ENCODE measurements at regions not wholly inside any gene's neighbourhood (a gene's known extent, or its start where the extent isn't known, plus 50 kb on each side); places are given as distances from the start of the nearest gene placed in this dataset.

DNA sequence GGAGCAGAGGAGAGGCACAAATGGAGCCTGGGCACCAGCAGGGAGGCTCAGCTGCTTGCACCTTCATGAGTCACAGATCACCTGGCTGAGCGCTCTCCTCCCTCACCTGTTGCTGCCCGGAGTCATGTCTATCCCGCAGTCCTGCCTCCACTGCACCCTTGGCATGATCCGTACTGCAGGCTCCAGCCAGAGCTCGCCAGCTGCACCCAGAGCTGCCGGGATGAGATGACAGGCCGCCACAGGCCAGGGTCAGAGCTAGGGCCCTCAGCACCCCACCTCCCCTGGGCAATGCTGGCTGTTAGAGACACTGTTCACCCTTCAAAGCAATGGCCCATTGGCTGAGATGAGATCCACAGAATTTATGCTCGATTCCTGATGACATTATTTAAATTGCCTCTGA lies 702.8 kb downstream of the TBC1D22A start:
- peaks cover 7% of the 10 kb centered on the region for H3K9me3 Mint-ChIP-seq
- POLR2A ChIA-PET, result no interaction called here
- no peaks in the 10 kb centered on the region for H3K36me3 Mint-ChIP-seq (ENCODE audit: low read depth)
- CTCF ChIA-PET, result no interaction called here
- no peak for DNase-seq
- H3K27me3 Mint-ChIP-seq, result peaks cover 8% of the 10 kb centered on the region
- H3K27ac Mint-ChIP-seq, result no peak overlapping the region
- H3K4me1 Mint-ChIP-seq, result no peaks in the 10 kb centered on the region
- H3K4me3 Mint-ChIP-seq, result no peak overlapping the region

DNA sequence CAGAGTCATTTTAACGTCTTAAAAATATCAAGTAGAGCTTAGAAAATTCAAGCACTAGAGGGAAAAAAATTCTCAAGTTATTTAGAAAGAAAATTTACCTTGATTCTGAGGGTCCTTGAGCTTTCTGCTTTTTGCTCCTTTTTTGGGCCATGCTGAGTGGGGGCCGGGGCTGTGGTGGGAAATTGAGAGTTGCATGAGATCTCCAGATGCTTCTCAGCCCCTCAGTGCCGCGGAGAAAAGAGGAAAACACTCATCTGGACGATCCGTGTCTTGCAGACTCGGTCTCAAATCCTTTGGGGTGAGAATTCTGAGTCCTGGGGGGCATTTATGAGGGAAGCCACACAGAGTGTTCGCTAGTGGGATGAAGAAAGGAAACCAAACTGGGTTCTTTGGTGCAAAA lies 700.8 kb downstream of the TBC1D22A start:
- Mint-ChIP-seq H3K27ac (no peak overlapping the region), H3K9me3 (peaks cover 7% of the 10 kb centered on the region), H3K4me3 (no peak overlapping the region), H3K36me3 (ENCODE audit: low read depth) (no peaks in the 10 kb centered on the region), H3K4me1 (no peaks in the 10 kb centered on the region), H3K27me3 (peaks cover 4% of the 10 kb centered on the region)
- POLR2A ChIA-PET, result no interaction called here
- no peak for DNase-seq
- CTCF ChIA-PET, result no interaction called here

DNA sequence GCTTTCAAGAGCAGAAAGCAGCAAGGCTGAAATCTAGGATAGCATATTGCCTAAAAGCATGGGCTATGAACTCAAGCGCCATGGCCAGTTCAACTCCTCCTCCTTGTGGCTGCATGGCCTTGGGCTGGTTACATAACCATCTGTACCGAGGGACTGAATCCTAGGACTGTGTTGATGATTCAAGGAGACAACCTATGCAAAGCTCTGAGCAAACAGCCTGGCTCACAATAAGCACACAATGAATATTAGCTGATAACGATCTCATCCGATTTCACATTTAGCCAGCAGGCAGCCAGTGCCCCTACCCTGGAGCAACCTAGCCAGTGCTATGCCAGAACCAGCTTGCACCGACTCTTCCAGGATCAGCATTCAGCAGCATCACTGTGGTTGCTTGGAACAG lies 698.4 kb downstream of the TBC1D22A start:
- CTCF ChIA-PET, result no interaction called here
- no peaks in the 10 kb centered on the region for H3K27me3 Mint-ChIP-seq
- no peaks in the 10 kb centered on the region for H3K4me1 Mint-ChIP-seq
- no peak for DNase-seq
- no peak overlapping the region for H3K4me3 Mint-ChIP-seq
- no peak overlapping the region for H3K27ac Mint-ChIP-seq
- POLR2A ChIA-PET, result no interaction called here
- H3K9me3 Mint-ChIP-seq, result no peaks in the 10 kb centered on the region
- no peaks in the 10 kb centered on the region for H3K36me3 Mint-ChIP-seq (ENCODE audit: low read depth)

DNA sequence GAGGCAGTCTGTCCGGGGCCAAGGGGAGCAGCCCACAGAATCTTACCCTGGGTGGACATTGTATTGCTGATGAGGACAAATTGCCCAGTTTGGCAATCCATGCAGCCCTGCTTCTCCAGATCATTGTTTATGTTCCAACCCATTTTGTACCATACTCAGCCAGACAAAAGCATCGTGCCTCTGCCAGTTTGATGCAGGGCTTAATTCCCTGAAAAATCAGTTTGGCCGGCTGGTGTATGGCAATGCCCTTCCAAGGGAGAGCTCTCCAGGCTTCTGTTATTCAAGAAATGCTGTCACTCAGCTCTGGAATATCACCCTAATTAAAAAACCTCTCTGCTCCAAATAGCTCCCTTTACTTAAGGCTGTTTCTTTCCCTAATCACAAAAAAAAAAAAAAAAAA lies 697.7 kb downstream of the TBC1D22A start:
- Mint-ChIP-seq H3K36me3 (ENCODE audit: low read depth) (no peaks in the 10 kb centered on the region), H3K4me1 (no peaks in the 10 kb centered on the region), H3K9me3 (no peaks in the 10 kb centered on the region), H3K4me3 (no peak overlapping the region), H3K27ac (no peak overlapping the region), H3K27me3 (no peaks in the 10 kb centered on the region)
- ChIA-PET POLR2A (no interaction called here), CTCF (interaction anchor here (0.7 kb wide), 1 partner anchor 469 kb away, joined by 5 read pairs; no protein-coding TSS in a partner anchor)
- DNase-seq, result no peak

DNA sequence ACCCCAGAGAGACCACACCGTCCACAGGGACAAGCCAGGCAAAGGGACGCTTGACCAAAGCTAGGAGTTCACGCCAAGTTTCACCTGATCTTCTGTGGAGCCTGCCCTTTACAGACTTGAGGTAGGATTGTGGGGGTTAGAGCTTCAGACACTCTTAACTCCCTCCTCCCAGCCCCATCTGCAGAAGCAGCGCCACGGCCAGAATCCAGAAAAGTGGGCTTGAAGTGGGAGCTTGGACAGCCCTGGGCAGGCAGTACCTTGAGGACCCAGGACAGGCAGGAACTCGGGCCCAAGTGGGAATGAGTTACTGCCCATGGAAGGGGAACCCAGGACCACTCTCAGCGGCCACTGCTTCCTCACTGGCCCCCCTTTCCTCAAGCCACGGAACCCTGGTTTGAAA lies 695.9 kb downstream of the TBC1D22A start:
- Mint-ChIP-seq H3K9me3 (peaks cover 5% of the 10 kb centered on the region), H3K4me1 (no peaks in the 10 kb centered on the region), H3K27me3 (no peaks in the 10 kb centered on the region), H3K36me3 (ENCODE audit: low read depth) (no peaks in the 10 kb centered on the region), H3K4me3 (no peak overlapping the region), H3K27ac (no peak overlapping the region)
- CTCF ChIA-PET, result no interaction called here
- POLR2A ChIA-PET, result no interaction called here
- no peak for DNase-seq

DNA sequence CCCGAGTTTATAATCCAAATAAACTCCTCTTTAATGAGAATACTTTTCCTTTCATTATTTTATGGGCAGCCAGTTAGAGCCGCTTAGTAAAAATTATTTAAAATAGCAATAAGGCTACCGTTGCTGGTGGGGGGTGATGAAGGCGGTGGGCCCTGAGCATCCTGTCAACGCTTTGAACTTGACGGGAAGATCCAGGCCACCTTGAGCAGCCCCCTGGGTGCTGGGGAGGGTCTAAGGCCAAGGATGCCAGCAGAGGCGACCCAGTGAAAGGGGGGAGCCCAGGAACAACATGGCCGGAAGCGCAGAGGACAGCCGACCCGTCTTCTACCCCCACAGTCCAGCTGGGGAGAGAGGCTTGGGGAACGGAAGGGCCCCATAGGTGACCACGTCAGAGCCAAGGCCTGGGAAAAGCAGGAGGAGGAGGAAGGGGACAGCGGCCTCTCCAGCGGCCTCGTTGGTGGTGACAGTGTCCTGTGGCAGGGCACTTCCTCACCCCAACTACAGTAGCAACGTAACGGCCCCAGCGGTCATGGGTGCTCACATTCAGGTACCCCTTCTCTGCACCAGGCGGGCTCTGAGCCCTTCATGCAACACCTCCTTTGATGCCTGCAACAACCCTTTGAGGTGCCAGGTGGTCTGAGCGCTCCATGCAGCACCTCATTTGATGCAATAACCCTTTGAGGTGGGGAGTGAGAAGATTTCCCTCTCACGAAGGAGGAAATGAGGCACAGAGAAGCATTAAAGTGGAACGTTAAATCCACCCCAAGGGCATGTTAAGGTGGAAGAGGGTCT lies 695.3 kb downstream of the TBC1D22A start:
- Mint-ChIP-seq H3K4me1 (no peaks in the 10 kb centered on the region), H3K9me3 (peaks cover 11% of the 10 kb centered on the region), H3K27me3 (no peaks in the 10 kb centered on the region), H3K4me3 (no peak overlapping the region), H3K36me3 (ENCODE audit: low read depth) (no peaks in the 10 kb centered on the region), H3K27ac (no peak overlapping the region)
- ChIA-PET POLR2A (no interaction called here), CTCF (no interaction called here)
- no peak for DNase-seq

DNA sequence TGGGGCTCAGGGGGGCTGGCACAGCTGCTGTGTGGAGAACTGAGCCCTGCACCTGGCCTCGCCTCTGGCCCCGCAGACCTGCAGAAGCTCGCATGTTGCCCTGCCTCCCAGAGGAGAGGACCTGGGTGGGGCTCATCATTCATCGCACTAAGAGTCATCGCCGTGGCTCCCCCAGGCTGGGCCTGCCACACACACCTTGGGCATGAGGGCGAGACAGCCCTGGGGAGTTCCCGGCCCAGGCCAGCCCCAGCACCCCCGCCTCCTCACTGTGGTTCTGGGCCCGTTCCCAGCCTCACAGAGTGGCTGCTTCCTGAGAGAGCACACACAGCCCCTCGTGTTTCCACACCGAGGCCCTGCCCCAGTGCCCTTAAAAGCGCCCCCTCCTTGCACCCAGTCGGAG lies 694.6 kb downstream of the TBC1D22A start:
- H3K36me3 Mint-ChIP-seq (ENCODE audit: low read depth), result no peaks in the 10 kb centered on the region
- no peaks in the 10 kb centered on the region for H3K27me3 Mint-ChIP-seq
- H3K4me1 Mint-ChIP-seq, result no peaks in the 10 kb centered on the region
- H3K27ac Mint-ChIP-seq, result no peak overlapping the region
- H3K4me3 Mint-ChIP-seq, result no peak overlapping the region
- ChIA-PET CTCF (no interaction called here), POLR2A (no interaction called here)
- H3K9me3 Mint-ChIP-seq, result peaks cover 14% of the 10 kb centered on the region
- DNase-seq, result no peak

DNA sequence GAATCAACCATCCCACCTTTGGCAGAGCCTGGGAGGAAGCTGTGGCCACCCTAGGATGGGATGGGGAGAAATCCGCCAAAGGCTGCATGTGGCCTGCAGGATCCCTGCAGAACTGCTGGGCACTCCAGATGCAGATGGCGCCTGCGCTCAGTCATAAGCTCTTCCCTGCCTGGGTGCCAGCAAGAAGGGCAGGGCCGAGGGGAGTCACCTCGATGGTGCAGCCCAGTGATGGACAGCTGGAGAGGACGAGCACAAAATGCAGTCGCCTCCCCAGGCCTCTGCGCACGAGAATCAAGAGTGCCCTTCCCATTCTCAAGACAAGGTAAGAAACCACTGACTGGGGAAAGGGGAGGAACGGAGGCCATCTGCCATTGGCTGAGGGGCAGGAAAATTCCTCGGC lies 693.6 kb downstream of the TBC1D22A start:
- POLR2A ChIA-PET, result no interaction called here
- no peaks in the 10 kb centered on the region for H3K4me1 Mint-ChIP-seq

DNA sequence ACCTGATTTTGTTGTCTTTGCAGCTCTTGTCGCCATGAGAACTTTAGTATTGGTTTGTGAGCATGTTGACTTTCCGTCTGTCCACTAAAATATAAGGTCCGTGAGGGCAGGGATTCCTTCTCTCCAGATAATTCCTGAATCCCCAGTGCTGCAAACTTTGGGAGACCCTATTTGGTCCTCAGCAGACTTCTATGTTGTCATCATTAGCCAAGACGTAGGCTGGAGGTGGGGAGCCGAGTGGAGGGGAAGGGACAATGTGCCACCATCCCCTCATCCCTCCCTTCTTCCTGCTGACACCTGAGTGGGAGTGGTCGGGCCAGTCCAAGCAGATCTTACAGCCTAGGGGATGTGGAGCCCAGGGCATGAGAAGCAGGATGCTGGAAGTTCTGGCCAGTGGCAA lies 690.6 kb downstream of the TBC1D22A start:
- ChIA-PET POLR2A (no interaction called here), CTCF (no interaction called here)
- DNase-seq, result no peak
- Mint-ChIP-seq H3K27ac (no peak overlapping the region), H3K4me3 (no peak overlapping the region), H3K36me3 (ENCODE audit: low read depth) (no peaks in the 10 kb centered on the region), H3K9me3 (peaks cover 14% of the 10 kb centered on the region), H3K27me3 (no peaks in the 10 kb centered on the region), H3K4me1 (no peaks in the 10 kb centered on the region)

More for the DNA sequence above, 693.6 kb downstream of the TBC1D22A start:
- DNase-seq, result no peak
- H3K9me3 Mint-ChIP-seq, result peaks cover 14% of the 10 kb centered on the region
- H3K36me3 Mint-ChIP-seq (ENCODE audit: low read depth), result no peaks in the 10 kb centered on the region
- no peaks in the 10 kb centered on the region for H3K27me3 Mint-ChIP-seq
- no peak overlapping the region for H3K27ac Mint-ChIP-seq
- CTCF ChIA-PET, result no interaction called here
- no peak overlapping the region for H3K4me3 Mint-ChIP-seq

DNA sequence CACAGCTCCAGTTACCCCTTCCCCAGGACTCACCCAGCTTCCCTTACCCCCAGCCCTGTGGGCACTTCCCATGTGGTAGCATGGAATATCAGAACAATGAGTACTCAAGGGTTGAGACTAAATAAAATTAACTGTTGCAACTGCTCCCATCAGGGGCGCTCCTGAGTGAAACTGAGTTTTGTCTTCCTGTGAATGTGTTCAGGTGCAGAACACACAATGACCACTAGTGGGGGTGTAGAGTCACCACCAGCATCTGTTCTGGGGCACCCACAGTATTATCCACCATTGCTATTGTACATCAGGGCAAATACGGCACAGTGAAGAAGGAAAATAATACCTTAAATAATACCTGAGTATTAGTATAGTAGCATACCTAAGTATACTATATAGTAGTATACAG lies 689.7 kb downstream of the TBC1D22A start:
- DNase-seq, result no peak
- H3K4me3 Mint-ChIP-seq, result no peak overlapping the region
- ChIA-PET POLR2A (no interaction called here), CTCF (no interaction called here)
- no peaks in the 10 kb centered on the region for H3K27me3 Mint-ChIP-seq
- H3K4me1 Mint-ChIP-seq, result no peaks in the 10 kb centered on the region
- H3K9me3 Mint-ChIP-seq, result peaks cover 14% of the 10 kb centered on the region
- H3K36me3 Mint-ChIP-seq (ENCODE audit: low read depth), result no peaks in the 10 kb centered on the region
- H3K27ac Mint-ChIP-seq, result no peak overlapping the region

DNA sequence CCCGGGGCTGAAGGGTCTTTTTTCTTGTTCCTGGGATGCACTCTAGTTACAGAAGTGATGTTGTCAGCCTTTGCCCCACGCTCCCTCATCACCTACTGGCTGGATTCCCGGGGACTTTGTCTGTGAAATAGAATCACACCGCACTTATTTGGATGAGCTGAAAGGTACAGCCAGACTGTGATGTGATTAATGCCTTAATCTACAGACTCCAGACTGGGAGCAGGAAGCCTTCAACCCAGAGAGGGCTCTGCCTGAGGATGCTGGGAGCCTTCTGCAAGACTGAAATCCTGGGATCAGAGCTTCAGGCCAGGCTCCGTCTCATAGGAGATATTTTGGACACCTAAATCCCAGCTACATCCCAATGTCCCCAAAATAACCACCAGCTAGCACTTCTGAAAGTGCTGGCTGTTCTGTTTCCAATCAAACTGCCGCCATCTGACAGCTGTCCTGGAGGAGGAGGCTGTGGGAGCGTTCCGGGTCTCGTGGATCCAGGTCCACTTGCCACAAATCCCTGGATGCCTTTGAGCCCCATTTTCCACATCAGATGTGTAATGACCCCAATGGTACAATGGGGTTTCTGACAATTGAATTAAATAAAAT lies 688.5 kb downstream of the TBC1D22A start:
- CTCF ChIA-PET, result no interaction called here
- DNase-seq, result no peak
- POLR2A ChIA-PET, result no interaction called here
- Mint-ChIP-seq H3K36me3 (ENCODE audit: low read depth) (no peaks in the 10 kb centered on the region), H3K4me1 (no peaks in the 10 kb centered on the region), H3K9me3 (peaks cover 14% of the 10 kb centered on the region), H3K4me3 (no peak overlapping the region), H3K27me3 (no peaks in the 10 kb centered on the region), H3K27ac (no peak overlapping the region)

DNA sequence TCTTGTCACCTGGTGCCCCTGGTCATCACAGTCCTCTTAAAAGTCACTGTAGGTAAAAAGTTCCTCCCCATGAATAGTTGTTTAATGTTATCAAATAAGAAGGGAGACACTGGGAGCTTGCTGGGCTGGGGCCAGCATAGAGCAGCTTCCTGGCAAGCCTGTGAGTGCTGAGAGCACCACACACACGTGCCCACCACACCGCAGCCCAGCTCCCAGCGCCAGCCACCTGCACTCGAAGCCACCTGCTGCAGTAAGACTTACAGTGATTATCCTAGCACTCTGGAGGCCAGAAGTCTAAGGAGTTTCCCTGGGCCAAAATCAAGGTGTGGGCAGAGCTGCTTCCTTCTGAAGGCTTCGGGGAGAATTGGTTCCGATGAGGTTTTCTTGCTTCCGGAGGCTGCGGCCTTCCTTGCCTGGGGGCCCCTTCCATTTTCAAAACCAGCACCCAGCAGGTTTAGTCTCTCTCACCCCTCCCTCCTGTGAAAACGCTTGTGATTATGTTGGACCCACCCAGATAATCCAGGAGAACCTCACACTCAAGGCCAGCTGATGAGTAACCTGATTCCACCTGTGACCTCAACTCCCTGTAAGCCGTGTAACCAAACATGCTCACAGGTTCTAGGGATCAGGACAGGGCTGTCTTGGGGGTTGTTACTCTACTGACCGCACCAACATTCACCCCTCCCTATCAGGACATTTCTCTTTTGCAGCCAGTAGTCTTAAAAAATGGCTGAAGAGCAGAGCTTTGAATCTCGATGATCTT lies 687.2 kb downstream of the TBC1D22A start:
- Mint-ChIP-seq H3K27ac (no peak overlapping the region), H3K36me3 (ENCODE audit: low read depth) (no peaks in the 10 kb centered on the region), H3K4me3 (no peak overlapping the region), H3K27me3 (no peaks in the 10 kb centered on the region), H3K4me1 (no peaks in the 10 kb centered on the region), H3K9me3 (peaks cover 20% of the 10 kb centered on the region)
- POLR2A ChIA-PET, result no interaction called here
- CTCF ChIA-PET, result no interaction called here
- no peak for DNase-seq

DNA sequence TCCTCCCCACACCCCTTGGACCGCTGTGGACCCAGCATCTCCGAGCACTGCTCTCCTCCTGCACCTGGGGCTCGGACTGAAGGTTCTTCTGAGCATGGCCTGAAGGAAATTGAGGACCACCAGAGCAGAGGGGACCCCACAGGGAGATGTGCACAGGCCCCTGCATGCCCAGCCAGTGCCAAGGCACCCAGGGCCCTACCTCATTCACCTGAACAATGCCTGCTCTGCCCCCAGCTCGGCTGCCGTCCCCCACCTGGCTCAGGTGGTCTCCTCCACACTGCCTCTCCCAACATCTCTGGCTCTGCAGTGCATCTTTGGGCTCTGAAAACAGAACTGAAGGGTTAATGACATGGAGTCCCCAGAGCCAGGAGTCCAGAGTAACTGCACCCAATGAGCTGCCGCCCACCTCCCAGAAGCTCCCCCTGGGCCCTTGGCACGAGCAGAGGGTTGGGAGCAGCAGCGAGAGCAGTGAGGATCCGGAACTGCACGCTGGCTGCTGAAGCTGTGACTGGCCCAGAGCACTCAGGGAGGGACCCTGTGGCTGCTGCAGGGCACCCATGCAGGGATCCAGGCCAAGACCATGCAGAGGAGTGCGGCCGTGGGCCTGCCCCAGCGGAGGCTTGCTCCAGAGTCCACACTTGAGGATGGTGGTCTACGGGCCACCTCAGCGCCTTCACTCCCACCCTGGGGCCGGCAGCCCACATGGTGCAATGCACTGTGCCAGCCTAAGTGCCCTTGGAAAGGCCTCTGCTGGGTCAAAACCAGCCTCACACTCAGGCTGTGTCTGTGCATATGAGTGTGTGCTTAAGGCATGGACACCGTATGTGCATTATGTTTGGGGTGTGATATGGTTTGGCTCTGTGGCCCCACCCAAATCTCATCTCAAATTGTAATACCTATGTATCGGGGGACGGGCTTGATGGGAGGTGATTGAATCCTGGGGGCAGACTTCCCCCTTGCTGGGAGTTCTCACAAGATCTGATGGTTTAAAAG lies 686.1 kb downstream of the TBC1D22A start:
- Mint-ChIP-seq H3K27ac (no peak overlapping the region), H3K36me3 (ENCODE audit: low read depth) (no peaks in the 10 kb centered on the region), H3K9me3 (peaks cover 16% of the 10 kb centered on the region), H3K4me3 (no peak overlapping the region), H3K4me1 (no peaks in the 10 kb centered on the region), H3K27me3 (no peaks in the 10 kb centered on the region)
- no peak for DNase-seq
- ChIA-PET POLR2A (no interaction called here), CTCF (no interaction called here)

Measured in activated CD4-positive, alpha-beta T cell treated with anti-CD3 and anti-CD28 coated beads, Interleukin-2, amount 10 ng/mL, durations not matched to agents 7 days and 5 days (primary cell).